ENCODE measurements at regions not wholly inside any gene's neighbourhood (a gene's known extent, or its start where the extent isn't known, plus 50 kb on each side); places are given as distances from the start of the nearest gene placed in this dataset.

GRCh38 chr2:120993661-120994060 lies 258.0 kb downstream of the GLI2 start:
- TF ChIP-seq CTCF (conservative IDR thresholded peaks at IDR 0.05; ENCODE audit: low read depth, low read length): no peak
- no peak for TF ChIP-seq EZH2 (IDR thresholded peaks at IDR 0.05; ENCODE audit: low read length, unreplicated experiment)
- no peak for TF ChIP-seq EZH2phosphoT487 (IDR thresholded peaks at IDR 0.05; ENCODE audit: borderline replicate concordance, low read length)

Data from PC-3 (cell line).